B cell (primary cell): ENCODE measurements at regions not wholly inside any gene's neighbourhood (a gene's known extent, or its start where the extent isn't known, plus 50 kb on each side); places are given as distances from the start of the nearest gene placed in this dataset.

ENCODE experiments used
- ATAC-seq: fragments of 200-7000 bp; cut with Tn5 transposase; one replicate; pipeline ENCODE4 v1.10.0; 2021; ENCODE audit warnings: low read depth, mild to moderate bottlenecking, moderate number of reproducible peaks, moderate library complexity
- CTCF ChIA-PET: fragments of 350-600 bp; sonication (Branson Sonifier 250); formaldehyde crosslinking; loops from one replicate; lab custom pipeline; 2021; ENCODE audit warnings: antibody characterized with exemption, inconsistent platforms; lab: Charles Lee
- POLR2A ChIA-PET: fragments of 350-600 bp; sonication (Branson Sonifier 250); formaldehyde crosslinking; loops from one replicate; lab custom pipeline; 2021; ENCODE audit warnings: antibody characterized with exemption; lab: Charles Lee
- DNase-seq: peaks from one replicate; pipeline ENCODE4 v3.0.0; 2013
- H2AFZ ChIP-seq: 2 replicates; pipeline ENCODE4 v1.6.1; 2012; ENCODE audit warnings: mild to moderate bottlenecking, low read depth, low read length; ENCODE audit not compliant: insufficient read depth, poor library complexity, severe bottlenecking
- H3K27ac ChIP-seq, 2 donors: 1 replicate in 1 of 2; 2 replicates in 1 of 2; pipeline ENCODE4 v1.5.1; 2012 to 2013; ENCODE audit warnings: low read length in 2 of 2, mild to moderate bottlenecking in 2 of 2, moderate library complexity in 1 of 2
- H3K27me3 ChIP-seq, 4 experiments: fragments of 200-600 bp in 1 of 4; sonication (generic) in 1 of 4; replicated peaks in 1 of 4; 1 replicate in 2 of 4; 2 replicates in 2 of 4; pipeline versions ENCODE4 v1.6.1 to v1.7.0; 2013 to 2016; ENCODE audit warnings: low read length in 3 of 4, mild to moderate bottlenecking in 2 of 4, mixed read lengths in 1 of 4, moderate library complexity in 1 of 4; ENCODE audit not compliant: insufficient read depth in 4 of 4, control insufficient read depth in 3 of 4; ENCODE audit errors: control extremely low read depth in 1 of 4
- H3K36me3 ChIP-seq, 2 experiments: replicated peaks in 1 of 2; 1 replicate in 1 of 2; 2 replicates in 1 of 2; pipeline versions ENCODE4 v1.6.1 to v1.7.1; 2013; ENCODE audit warnings: low read length in 1 of 2; ENCODE audit not compliant: insufficient read depth in 2 of 2, control insufficient read depth in 1 of 2; ENCODE audit errors: control extremely low read depth in 1 of 2, extremely low read depth in 1 of 2
- H3K4me1 ChIP-seq, 2 donors: fragments of 200-600 bp in 1 of 2; sonication (generic) in 1 of 2; 1 replicate in 1 of 2; 2 replicates in 1 of 2; pipeline versions ENCODE4 v1.5.1 to v1.6.1; 2013 to 2017; ENCODE audit warnings: low read length in 2 of 2; ENCODE audit not compliant: control insufficient read depth in 2 of 2, insufficient read depth in 2 of 2
- H3K4me2 ChIP-seq: replicated peaks from 2 replicates; pipeline ENCODE3; 2012; ENCODE audit warnings: mild to moderate bottlenecking, low read depth, low read length; ENCODE audit not compliant: poor library complexity, severe bottlenecking
- H3K4me3 ChIP-seq, 5 experiments: fragments of 200-600 bp in 1 of 5; sonication (generic) in 1 of 5; 1 replicate in 3 of 5; 2 replicates in 2 of 5; pipeline versions ENCODE4 v1.5.1 to v1.7.0; 2011 to 2016; ENCODE audit warnings: low read length in 4 of 5, mild to moderate bottlenecking in 4 of 5, low read depth in 2 of 5, control low read depth in 1 of 5, moderate library complexity in 1 of 5; ENCODE audit not compliant: insufficient read depth in 1 of 5; ENCODE audit errors: control extremely low read depth in 1 of 5, extremely low read depth in 1 of 5
- H3K79me2 ChIP-seq: fragments of 200-600 bp; sonication (generic); one replicate; pipeline ENCODE4 v1.6.0; 2016; ENCODE audit warnings: low read length; ENCODE audit not compliant: control insufficient read depth, insufficient read depth
- H3K9ac ChIP-seq: fragments of 200-600 bp; sonication (generic); 2 replicates; pipeline ENCODE4 v1.6.1; 2017; ENCODE audit warnings: mild to moderate bottlenecking, low read length, moderate library complexity
- H3K9me3 ChIP-seq, 3 donors: one replicate each; pipeline versions ENCODE4 v1.6.1 to v1.7.1; 2013; ENCODE audit warnings: low read length in 2 of 3; ENCODE audit not compliant: control insufficient read depth in 2 of 3, insufficient read depth in 1 of 3; ENCODE audit errors: control extremely low read depth in 1 of 3
- H4K20me1 ChIP-seq: 2 replicates; pipeline ENCODE4 v1.6.0; 2012; ENCODE audit warnings: mild to moderate bottlenecking, low read length; ENCODE audit not compliant: insufficient read depth, control insufficient read depth, poor library complexity, severe bottlenecking
- H3K27ac Mint-ChIP-seq: one replicate; pipeline ENCODE4 v1.8.0; 2021; ENCODE audit warnings: mixed read lengths
- H3K27me3 Mint-ChIP-seq: one replicate; pipeline ENCODE4 v1.8.0; 2021; ENCODE audit warnings: mixed read lengths
- H3K4me1 Mint-ChIP-seq: one replicate; pipeline ENCODE4 v1.8.0; 2021; ENCODE audit warnings: mixed read lengths
- H3K4me3 Mint-ChIP-seq: one replicate; pipeline ENCODE4 v1.8.0; 2021; ENCODE audit warnings: mixed read lengths
- H3K9me3 Mint-ChIP-seq: one replicate; pipeline ENCODE4 v1.8.0; 2022; ENCODE audit warnings: mixed read lengths; ENCODE audit not compliant: insufficient read depth
- EZH2 ChIP-seq: IDR thresholded peaks from 2 replicates; pipeline ENCODE4 v1.6.1; 2012; ENCODE audit warnings: borderline replicate concordance, low read depth, mild to moderate bottlenecking, moderate library complexity, low read length; ENCODE audit not compliant: insufficient read depth, poor library complexity, severe bottlenecking
- WGBS: methylation state at CpG from one replicate; pipeline ENCODE4 v1.1.5; 2013; ENCODE audit warnings: missing lambda C conversion rate; ENCODE audit not compliant: insufficient coverage; 5-methylcytosine and 5-hydroxymethylcytosine counted together
- intact Hi-C: fragments of 100-400 bp; cut with micrococcal nuclease; formaldehyde crosslinking; loops from one replicate; pipeline ENCODE4 v1.10.0; 2022
- TF ChIP-seq, protein P1 (sequence below): fragments of 200-600 bp; IDR thresholded peaks from one replicate; pipeline ENCODE4 v1.8.0; 2022; ENCODE audit warnings: antibody characterized with exemption, mild to moderate bottlenecking

DNA sequence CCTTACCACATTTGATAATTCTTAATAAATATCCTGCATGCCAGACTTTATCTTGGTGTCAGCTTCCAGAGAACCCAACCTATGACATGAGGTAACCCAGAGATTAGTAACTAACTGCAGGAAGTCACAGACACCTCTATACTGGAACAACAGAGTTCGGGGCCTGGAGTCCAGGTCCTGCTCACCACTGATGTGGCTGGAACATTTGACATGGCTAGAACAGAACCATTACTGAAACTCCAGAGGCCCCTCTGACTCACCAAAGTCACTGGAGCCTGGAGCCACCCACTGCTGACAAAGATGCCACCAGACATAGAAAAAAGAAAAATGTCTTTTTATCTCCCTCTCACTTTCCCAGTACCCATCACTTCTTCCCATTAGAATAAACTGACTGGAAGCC lies 403.7 kb downstream of the MID1IP1 start:
- Histone ChIP-seq H3K4me1 (no peaks in the 10 kb centered on the region), H3K4me3 (no peak overlapping the region), H3K27ac (no peak overlapping the region), H4K20me1 (no peaks in the 10 kb centered on the region), H3K36me3 (no peaks in the 10 kb centered on the region), H3K4me2 (no peak overlapping the region), H3K79me2 (no peaks in the 10 kb centered on the region), H3K27me3 (no peaks in the 10 kb centered on the region), H2AFZ (no peak overlapping the region), H3K9me3 (no peaks in the 10 kb centered on the region), H3K9ac (no peak overlapping the region)
- H3K27me3 Mint-ChIP-seq = peaks cover 3% of the 10 kb centered on the region
- ChIA-PET CTCF (no interaction called here), POLR2A (no interaction called here)
- TF ChIP-seq, protein P1, sequence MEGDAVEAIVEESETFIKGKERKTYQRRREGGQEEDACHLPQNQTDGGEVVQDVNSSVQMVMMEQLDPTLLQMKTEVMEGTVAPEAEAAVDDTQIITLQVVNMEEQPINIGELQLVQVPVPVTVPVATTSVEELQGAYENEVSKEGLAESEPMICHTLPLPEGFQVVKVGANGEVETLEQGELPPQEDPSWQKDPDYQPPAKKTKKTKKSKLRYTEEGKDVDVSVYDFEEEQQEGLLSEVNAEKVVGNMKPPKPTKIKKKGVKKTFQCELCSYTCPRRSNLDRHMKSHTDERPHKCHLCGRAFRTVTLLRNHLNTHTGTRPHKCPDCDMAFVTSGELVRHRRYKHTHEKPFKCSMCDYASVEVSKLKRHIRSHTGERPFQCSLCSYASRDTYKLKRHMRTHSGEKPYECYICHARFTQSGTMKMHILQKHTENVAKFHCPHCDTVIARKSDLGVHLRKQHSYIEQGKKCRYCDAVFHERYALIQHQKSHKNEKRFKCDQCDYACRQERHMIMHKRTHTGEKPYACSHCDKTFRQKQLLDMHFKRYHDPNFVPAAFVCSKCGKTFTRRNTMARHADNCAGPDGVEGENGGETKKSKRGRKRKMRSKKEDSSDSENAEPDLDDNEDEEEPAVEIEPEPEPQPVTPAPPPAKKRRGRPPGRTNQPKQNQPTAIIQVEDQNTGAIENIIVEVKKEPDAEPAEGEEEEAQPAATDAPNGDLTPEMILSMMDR = no peak
- TF ChIP-seq EZH2 = no peak
- no peaks in the 10 kb centered on the region for H3K4me1 Mint-ChIP-seq
- intact Hi-C loops = no loop called here
- no peak for DNase-seq
- H3K27ac Mint-ChIP-seq = no peak overlapping the region
- H3K9me3 Mint-ChIP-seq = no peaks in the 10 kb centered on the region
- ATAC-seq = no peak
- WGBS = no CpG with 5 or more reads among the region's 1 CpG
- H3K4me3 Mint-ChIP-seq = no peak overlapping the region

- no peak for DNase-seq
- Histone ChIP-seq H2AFZ (no peak overlapping the region), H3K9ac (no peak overlapping the region), H3K4me1 (no peaks in the 10 kb centered on the region), H3K27ac (no peak overlapping the region), H3K27me3 (no peaks in the 10 kb centered on the region), H3K4me3 (no peak overlapping the region), H3K79me2 (no peaks in the 10 kb centered on the region), H3K9me3 (no peaks in the 10 kb centered on the region), H3K36me3 (no peaks in the 10 kb centered on the region), H3K4me2 (no peak overlapping the region), H4K20me1 (no peaks in the 10 kb centered on the region)
- ChIA-PET POLR2A (no interaction called here), CTCF (no interaction called here)
- H3K4me1 Mint-ChIP-seq = no peaks in the 10 kb centered on the region
- no peak overlapping the region for H3K4me3 Mint-ChIP-seq
- ATAC-seq = no peak
- no peaks in the 10 kb centered on the region for H3K9me3 Mint-ChIP-seq
- TF ChIP-seq, protein P1 = no peak
- no peak for TF ChIP-seq EZH2
- intact Hi-C loops = no loop called here
- H3K27me3 Mint-ChIP-seq = peaks cover 3% of the 10 kb centered on the region
- WGBS = no CpG with 5 or more reads among the region's 4 CpGs
- no peak overlapping the region for H3K27ac Mint-ChIP-seq
Observed at GRCh38 chrX:39205467-39205866, 404.2 kb downstream of the MID1IP1 start.
